Spleen (tissue), 7 donors: ENCODE measurements at regions not wholly inside any gene's neighbourhood (a gene's known extent, or its start where the extent isn't known, plus 50 kb on each side); places are given as distances from the start of the nearest gene placed in this dataset.

Experiments used
- POLR2A ChIP-seq, 3 donors: fragments of 450-650 bp; IDR thresholded peaks; one replicate each; pipeline ENCODE4 v1.5.1; 2017; ENCODE audit warnings: antibody characterized with exemption in 3 of 3, mild to moderate bottlenecking in 1 of 3
- POLR2AphosphoS5 ChIP-seq, 3 donors: sonication (generic); formaldehyde crosslinking; IDR thresholded peaks; one replicate each; pipeline ENCODE4 v1.5.1; 2017; ENCODE audit warnings: antibody characterized with exemption in 3 of 3
- TF ChIP-seq, protein P1 (sequence below), 11 experiments: fragments of 200-600 bp in 7 of 11; fragments of 450-650 bp in 4 of 11; sonication (generic) in 4 of 11; IDR thresholded peaks in 8 of 11; conservative IDR thresholded peaks in 3 of 11; 1 replicate in 7 of 11; 2 replicates in 4 of 11; pipeline versions ENCODE4 v1.4.0 to v1.8.0; 2016 to 2021; ENCODE audit warnings: antibody characterized with exemption in 11 of 11, inconsistent platforms in 4 of 11, mild to moderate bottlenecking in 1 of 11
- donor health status: DM: no; HTN: no; CAD: no; lungs with moderate emphysema.
- donor health status: DM: no; HTN: no; CAD: no.
- donor health status: DM: no; HTN: no; CAD: no.

DNA sequence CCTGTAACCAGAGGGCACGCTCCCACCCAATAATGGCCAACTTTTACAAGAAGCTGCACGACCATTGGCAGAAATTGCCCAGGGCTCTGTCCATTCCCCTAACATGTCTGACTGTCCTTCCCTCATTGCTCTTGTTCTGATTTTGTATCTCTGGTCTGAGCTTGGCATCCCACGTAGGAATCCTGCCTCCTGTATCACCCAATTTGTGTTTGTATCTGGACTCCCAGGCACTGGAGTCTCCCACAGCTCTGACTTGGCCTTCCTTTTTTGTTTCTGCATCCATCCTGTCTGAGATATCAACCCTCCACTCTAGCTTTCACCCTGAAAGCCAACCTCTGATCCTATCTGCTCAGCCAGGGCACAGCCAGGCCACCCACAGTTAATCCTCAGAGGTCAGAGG is 259.8 kb downstream of the FBXO15 start:
- TF ChIP-seq, protein P1, sequence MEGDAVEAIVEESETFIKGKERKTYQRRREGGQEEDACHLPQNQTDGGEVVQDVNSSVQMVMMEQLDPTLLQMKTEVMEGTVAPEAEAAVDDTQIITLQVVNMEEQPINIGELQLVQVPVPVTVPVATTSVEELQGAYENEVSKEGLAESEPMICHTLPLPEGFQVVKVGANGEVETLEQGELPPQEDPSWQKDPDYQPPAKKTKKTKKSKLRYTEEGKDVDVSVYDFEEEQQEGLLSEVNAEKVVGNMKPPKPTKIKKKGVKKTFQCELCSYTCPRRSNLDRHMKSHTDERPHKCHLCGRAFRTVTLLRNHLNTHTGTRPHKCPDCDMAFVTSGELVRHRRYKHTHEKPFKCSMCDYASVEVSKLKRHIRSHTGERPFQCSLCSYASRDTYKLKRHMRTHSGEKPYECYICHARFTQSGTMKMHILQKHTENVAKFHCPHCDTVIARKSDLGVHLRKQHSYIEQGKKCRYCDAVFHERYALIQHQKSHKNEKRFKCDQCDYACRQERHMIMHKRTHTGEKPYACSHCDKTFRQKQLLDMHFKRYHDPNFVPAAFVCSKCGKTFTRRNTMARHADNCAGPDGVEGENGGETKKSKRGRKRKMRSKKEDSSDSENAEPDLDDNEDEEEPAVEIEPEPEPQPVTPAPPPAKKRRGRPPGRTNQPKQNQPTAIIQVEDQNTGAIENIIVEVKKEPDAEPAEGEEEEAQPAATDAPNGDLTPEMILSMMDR (IDR thresholded peaks at IDR 0.05 in 8 of 11, conservative IDR thresholded peaks at IDR 0.05 in 3 of 11), result no peak
- TF ChIP-seq POLR2A (IDR thresholded peaks at IDR 0.05) (no peak), POLR2AphosphoS5 (IDR thresholded peaks at IDR 0.05) (no peak)
